ENCODE measurements at regions not wholly inside any gene's neighbourhood (a gene's known extent, or its start where the extent isn't known, plus 50 kb on each side); places are given as distances from the start of the nearest gene placed in this dataset.
"Not testable (repeated sequence)": the region's sequence is repeated elsewhere in the genome, so short reads cannot be mapped to it uniquely, and the experiment has no call there.

DNA sequence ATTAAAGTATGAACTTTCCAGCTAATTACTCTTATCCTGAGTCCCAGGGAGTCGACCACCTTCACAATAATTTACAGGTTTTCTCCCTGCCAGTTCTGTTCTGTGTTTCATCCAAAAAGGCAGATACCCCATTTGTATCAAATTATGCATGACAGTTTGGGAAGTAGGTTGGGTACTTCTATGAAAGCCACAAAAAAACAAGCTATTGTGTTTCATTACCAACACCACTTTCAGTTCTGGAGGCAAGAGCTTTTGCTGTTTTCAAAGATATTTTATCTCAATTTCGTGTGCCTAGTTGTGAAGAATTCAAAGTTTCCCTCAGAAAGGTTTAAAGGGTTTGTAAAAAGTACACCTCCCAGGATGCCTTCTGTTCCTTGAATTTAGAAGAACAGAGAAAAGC, 557.4 kb downstream of the FLRT2 start:
- no peak for DNase-seq

DNA sequence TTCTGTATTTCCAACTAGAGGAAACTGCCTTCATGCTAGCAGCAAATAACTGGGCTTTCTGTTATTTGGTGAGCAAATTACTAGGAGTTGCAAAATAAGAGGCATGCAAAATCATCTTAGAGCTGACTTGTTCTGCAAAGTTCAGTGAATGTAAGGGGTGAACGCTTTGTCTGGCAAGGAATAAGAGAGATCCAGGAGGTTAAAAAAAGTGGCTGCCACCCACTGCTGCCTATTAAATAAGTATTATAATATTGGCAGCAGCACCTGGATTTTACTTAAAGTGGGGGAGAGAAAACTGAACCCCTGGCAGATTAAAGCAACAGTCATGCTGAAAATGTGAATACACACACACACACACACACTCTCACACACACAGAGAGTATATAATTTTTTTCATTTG, 557.0 kb downstream of the FLRT2 start:
- DNase-seq: no peak

DNA sequence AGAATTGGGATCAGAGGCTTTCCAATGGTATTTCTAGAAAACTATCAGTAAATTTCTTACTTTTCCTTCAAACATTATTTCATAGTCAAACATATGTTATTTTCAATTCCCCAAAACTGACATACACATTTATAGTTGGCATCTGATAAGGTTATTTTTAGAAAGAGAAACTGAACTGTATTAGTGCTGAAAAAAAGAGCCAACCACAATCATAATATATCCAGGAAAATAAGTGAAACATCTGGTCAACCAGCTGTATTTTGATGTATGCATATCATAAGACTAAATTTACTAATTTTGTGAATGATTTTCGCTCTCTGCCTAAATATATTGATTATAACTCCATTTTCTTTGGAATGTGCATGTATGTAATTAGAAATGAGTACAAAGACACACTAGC, 554.2 kb downstream of the FLRT2 start:
- DNase-seq: no peak

DNA sequence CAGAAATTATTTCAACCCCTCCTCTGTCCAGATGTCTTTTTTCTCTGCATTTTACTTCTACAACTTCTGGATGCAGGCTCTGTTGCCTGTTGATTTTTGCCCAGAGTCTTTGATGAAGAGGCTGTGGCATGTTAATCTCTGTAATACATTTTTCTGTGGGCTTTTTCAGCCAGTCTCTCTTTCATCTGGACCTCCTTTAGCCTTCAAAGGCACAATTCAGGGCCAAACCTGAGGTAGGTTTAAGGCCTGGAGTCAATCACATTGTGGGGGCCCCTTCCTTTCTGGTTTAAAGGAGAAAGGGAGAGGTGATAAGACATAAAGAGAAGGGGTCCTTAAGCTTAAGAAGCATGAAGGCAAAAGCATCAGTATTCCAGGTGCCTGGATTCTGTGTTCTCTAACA, 553.7 kb downstream of the FLRT2 start:
- DNase-seq: no peak

DNA sequence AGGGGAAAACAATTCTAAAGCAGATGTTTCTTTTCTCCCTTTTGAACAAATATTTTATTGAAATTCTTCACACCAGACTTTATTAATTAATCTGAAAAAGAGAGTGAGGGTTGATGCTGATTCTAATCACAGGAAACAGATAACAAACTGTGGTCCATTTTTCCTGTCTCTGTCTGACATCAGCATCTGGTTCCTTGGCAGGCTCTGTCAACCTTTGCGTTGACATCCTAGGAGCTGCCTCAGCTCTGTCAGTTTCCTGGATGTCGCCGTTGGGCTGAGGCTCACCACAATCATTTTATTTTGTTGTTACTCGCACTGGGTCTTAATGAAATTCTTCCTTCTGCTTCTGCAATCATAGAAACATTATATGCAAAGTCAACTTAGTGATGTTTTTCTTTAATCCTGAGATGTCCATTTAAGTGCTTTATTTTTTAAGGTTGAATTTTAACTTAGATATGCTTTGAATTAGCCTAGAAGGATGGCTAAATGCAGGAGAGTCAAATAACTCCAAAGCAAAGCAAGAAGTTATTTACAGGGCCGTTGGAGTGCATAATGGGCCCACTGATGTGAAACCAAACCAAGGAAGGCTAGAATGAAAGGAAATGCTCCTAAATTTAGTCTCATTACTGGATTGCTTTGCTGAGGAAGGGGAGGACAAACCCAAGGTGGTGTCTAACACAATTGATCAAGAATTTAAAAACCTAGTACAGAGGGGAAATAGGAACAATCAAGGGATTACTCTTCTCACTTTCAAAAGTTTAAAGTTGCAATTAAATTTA, 542.4 kb downstream of the FLRT2 start:
- no peak for DNase-seq

DNA sequence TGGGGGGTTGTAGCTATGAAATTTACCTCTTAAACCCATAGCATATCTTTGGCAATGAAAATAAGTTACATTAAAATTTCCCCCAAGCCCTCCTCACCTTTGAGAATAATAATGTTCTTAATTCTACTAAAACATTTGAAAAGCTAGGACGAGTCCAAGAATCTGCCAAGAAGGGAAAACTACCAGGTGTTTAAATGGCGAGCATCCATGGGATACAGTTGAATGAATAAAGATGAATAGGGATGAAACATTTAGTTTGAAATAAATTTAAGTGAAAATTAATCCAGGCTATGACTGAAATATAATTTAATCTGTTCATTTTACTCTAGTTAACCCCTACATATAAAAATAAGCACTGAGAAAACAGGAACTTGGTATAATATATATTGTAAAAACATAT, 536.7 kb downstream of the FLRT2 start:
- no peak for DNase-seq

DNA sequence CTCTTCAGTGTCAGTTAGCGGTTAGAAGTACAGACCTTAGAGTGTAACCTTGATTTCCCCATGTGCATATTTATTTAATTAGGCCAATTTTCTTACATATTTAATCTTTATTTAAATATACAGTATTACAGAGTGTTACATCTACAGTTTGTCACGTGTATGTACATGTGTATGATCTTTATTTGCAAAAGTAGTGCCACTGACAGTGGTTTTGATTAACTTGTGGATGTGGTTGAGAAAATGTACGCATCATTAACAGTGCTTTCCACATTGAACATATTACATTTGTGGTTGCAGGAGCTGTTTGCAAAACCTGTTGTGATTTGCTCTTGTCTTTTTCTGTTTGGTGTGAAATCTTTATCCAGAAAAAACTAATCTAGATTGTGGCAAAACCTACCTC, 535.5 kb downstream of the FLRT2 start:
- no peak for DNase-seq

DNA sequence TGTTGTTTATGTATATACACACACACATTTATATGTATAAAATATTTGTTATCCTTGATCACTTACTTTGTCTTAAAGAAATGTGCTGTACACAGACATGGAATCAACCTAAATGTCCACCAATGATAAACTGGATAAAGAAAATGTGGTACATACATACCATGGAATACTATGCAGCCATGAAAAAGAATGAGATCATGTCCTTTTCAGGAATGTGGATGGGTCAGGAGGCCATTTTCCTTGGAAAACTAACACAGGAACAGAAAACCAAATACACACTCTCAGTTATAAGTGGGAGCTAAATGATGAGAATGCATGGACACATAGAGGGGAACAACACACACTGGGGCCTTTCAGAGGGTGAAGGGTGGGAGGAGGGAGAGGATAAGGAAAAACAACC, 534.7 kb downstream of the FLRT2 start:
- not testable (repeated sequence) for DNase-seq

DNA sequence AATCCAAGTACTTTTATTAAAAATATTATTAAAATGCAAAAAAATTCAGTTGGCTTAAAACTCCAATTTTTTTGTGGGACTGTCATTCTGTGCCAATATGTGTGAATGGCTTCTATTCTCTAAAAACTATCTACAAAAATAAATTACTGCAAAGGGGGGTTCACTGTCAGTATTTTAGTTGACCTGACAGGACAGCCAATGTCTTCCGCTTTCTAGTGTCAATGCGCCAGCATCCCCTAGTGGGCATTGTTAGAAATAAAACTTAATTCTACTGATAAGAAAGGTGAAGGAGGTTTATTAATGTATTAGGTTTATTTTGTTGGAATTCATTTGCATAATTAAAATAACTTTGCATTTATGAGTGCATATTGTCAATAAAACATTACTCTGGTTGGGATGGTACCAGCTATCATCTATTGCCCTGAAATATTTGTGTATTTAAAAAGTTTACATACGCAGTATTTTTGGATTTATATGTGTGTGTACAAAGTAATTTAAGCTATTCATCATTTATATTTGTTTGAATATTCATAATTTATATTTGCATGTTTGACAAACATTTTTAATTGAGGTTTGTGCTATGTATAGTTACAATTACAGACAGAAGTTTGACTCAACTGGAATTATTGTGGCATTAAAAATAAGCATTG, 527.2 kb downstream of the FLRT2 start:
- DNase-seq: no peak

DNA sequence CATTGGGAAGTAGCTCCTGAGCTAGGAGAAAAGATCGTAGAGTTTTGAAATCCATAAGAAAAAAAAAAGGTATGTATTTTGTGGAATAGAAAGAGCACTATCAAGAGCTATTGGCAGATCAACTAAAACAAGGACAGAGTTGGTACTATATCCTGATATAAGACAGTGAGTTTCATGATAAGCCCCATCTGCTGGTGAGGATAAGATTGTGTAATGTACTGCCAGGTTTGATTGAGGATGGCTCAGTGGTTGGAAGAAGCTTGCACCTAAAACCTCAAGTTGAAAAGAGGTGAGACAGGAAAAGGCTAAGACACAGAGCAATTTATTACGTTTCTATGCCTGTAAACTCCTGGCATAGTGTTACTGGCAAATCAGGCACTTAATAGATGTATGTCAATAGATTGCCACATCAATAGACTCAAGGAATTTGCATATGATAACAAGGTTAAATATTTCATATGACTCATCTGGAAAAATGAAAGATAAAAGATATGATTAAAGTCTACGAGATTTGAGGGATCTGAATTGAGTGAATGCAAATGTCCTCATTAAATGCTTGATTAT, 525.6 kb downstream of the FLRT2 start:
- DNase-seq: peak; percentile 36

DNA sequence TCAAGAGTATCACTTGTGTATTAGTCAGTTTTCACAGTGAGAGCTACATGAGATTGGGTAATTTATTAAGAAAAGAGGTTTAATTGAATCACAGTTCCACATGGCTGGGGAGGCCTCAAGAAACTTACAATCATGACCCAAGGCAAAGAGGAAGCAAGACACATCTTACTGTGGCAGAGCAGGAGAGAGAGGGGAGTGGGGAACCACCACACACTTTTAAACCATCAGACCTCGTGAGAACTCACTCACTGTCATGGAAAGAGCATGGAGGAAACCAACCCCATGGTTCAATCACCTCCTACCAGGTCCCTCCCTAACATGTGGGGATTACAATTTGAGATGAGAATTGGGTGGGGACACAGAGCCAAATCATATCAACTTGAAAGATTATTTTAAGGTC, 522.9 kb downstream of the FLRT2 start:
- no peak for DNase-seq

DNA sequence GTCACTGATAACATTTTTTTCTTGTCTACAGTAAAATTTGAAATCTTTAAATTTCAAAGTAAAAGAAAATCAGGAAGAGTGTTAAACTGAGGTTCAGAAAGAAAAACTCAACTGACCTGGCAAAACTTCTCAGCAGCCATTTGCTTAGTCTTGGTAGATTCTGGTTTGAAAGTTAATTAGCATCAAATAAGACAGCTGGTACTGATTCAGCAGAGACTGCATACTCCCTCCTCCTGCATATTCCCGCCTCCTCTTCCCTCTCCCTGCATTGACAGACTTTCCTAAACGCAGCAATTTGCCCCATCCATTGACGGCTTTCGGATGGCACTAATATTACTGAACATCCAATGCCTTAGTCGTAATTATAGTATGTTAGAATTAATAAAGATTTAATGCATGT, 520.8 kb downstream of the FLRT2 start:
- no peak for DNase-seq

DNA sequence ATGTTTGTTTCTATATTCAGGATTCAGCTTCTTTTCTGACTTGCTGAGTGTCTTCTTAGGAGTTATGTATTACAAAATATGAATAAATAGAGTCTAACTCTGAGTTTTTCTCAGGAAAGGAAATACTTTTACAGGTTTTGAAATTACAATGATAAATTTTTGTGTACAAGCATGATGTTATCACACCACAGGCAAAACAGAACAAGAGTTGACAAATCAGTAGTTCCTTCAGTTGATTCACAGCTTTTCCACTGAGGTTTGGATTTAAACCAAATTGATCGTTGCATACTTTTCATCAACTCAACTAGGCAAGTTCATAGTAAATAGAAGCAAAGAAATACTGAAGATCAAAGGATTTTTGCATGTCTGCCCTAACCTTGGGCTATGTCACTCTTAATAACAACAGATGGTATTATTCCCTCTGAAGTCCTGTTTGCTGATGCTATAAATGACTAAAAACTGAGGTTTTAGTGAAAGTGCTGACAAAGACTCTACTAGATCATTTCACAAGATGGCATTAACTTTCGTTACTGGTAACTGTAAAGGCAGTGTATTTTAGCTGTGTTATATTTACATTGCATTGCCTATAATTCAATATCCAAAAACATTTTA, 520.2 kb downstream of the FLRT2 start:
- DNase-seq: no peak

DNA sequence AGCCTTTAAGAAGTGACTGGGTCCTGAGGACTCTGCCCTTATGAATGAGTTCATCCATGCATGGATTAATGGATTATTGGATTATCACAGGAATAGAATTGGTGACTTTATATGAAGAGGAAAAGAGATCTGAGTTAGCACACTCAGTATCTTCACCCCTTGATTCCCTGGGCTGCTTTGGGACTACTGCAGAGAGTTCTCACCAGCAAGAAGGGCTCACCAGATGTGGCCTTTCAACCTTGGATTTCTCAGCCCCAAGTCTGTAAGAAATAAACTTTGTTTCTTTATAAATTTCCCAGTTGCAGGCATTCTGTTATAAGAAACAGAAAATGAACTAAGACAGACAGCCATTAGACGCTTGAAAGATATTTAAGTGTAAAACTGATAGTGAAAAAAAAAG, 509.2 kb downstream of the FLRT2 start:
- no peak for DNase-seq

DNA sequence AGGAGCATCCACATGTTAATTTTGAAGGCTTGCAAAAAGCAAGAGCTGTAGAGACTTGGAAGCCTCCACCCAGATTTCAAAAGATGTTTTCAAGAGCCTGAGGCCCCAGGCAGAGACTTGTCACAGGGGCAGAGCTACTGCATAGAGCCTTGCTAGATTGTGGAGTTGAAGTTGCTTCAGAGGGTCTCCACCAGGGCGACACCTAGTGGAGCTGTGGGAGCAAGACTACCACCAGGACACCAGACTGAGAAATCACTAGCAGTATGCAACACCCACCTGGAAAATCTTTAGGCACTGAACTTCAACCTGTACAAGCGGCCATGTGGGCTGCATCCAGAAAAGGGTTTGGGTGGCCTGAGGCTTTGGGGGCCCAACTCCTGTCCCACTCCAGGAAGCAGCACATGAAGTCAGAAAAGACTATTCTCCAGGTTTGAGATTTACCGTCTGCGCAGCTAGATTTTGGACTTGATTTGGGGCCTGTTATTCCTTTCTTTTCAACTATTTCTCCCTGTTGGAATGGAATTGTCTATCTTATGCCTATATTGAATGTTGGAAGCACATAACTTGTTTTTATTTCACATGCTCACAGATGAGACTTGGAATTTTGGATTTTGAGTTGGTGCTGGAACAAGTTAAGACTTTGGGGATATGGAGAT, 508.6 kb downstream of the FLRT2 start:
- peak; percentile 8 for DNase-seq

DNA sequence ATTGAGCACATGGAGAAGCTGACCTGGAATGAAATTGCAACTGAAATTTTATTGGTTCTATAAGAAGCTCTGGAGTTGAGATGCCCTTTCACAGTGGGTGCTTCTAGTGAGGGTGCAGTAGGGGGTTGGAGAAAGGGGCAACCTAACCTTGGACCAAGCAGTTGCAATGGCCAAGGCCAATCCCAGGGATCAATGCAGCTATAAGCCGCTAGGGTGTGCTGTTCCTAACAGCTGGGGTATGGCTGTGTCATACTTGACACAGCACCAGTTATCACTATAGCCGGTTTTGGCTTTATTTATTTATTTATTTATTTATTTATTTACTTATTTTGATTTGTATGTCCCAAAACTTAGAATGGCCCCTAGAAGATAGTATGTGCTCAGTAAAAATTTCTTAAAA, 505.9 kb downstream of the FLRT2 start:
- no peak for DNase-seq

DNA sequence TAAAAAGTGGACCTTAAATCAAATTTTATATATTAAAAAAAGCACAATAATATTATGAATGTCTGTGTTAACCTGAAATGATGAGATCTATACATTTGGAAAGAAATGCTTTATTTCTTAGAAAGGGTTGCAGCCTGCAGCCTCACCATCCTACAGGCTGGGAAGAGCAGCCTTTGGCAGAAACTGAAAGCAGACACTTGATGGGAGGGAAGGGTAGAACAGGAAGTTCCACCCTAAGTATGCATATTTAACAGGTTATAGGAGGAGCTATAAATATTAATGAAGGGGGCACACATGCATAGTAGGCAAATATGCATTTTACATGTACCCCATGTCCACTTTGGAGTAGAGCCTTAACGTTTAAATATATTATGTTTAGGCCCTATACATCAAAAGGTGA, 498.0 kb downstream of the FLRT2 start:
- DNase-seq: no peak

DNA sequence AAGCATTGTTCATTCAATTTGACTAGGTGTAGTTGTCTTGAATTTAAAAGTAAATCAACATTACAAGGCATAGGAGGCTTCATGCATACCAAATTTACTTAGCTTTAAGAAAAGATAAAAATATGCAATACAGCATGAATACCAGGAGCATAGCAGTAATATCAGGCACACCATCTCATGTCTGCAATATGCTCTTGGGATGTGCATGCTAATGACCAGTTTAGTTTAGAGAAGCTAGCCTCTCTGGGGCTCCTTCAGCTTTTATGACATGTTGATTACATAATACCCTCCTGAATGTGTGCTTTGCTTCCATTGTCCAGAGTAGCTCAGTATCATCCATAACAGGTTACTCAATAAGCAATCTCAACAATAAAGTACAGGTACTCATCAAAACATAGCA, 497.2 kb downstream of the FLRT2 start:
- DNase-seq: no peak

DNA sequence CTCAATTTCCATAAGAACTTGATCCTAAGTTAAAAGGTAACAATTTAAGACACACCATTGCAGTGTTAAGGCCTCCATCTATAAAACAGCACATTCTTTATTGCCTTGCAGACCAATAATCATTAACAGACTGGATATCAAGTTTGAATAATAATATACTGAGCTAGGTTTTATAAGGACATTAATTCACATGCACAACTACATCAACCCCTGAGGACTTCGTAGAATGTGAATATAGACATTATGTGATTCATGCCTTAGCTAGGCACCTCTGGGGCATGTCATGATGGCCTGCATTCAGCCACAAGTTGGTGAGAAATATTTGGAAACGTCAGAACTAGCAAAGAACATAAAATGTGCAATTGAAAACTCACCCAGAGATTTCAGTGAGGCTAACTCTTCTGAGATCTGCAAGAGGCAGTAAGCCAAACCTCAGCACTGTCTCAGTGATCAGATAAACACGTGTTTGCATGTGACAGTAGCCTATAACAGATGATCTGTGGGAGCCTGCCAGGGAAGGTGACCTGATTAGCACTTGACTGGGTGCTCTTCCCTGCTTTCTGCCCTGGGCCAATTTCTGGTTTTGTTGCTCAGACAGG, 492.2 kb downstream of the FLRT2 start:
- DNase-seq: no peak

DNA sequence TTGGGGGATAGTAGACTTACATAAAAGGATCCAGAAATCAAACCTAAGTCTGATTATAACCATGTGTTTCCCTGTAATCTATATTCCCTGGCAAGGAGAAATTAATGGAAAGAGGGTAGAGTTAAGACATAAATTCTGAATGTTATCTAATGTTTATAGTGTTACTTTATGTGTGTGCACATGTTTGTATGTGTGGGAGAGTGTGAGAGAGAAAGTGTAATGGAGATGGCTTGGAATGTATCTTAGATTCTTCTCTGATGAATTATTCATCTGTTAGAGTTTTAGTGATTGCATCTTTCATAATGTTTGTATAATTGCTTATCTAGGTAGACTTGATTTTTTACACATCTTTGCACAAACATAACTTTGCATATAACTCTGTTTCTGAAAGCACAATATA, 490.9 kb downstream of the FLRT2 start:
- no peak for DNase-seq

DNA sequence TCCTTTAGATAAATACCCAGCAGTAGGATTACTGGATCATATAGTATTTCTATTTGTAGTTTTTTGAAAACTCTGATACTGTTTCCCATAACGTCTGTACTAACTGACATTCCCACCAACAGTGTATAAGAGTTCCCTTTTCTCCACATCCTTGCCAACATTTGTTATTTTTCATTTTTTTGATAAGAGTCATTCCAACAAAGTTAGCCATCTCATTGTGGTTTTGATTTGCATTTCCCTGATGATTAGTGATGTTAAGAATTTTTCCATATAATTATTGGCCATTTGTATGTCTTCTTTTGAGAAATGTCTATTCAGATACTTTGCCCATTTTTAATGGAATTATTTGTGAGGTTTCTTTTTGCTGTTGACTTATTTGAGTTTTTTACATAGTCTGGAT, 486.0 kb downstream of the FLRT2 start:
- DNase-seq: no peak

DNA sequence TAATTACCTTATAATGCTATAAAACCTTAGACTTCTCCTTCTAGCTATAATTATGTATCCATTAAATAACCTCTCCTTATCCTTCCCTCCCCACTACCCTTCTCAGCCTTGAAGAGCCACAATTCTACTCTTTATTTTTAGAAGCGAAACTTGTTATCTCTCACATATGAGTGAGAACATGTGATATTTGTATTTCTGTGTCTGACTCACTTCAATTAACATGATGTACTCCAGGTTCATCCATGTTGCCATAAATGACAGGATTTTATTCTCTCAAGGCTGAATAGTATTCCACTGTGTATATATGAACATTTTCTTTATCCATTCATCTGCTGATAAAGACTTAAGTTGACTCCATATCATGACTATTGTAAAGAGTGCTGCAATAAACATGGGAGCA, 485.6 kb downstream of the FLRT2 start:
- DNase-seq: no peak

DNA sequence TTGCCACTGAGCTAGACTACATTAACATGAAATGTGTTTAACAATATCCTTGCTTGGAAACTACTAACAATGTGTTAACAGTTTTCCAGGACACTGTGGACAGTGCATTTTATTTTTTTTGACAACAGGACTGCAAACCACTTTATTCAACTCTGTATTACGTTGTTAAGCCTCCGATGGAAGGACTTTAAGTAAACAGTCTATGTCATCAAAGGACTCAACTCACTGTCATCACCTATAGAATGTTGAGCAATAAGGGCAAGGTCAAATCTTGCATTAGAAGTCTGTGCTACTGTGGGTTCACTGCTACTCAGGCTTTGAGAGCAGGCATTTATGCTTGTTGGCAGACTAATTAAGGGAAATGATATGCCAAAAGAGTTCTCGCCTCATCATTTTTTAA, 483.7 kb downstream of the FLRT2 start:
- DNase-seq: no peak

All from NCI-H524 treated with DMSO at 0.1 percent for 48 hours (cell line).